ENCODE measurements at regions not wholly inside any gene's neighbourhood (a gene's known extent, or its start where the extent isn't known, plus 50 kb on each side); places are given as distances from the start of the nearest gene placed in this dataset.

- TF ChIP-seq CTCF (IDR thresholded peaks at IDR 0.05) (no peak), POLR2A (IDR thresholded peaks at IDR 0.05) (no peak)
Measured at GRCh38 chr12:85587158-85587557, 249.1 kb downstream of the RASSF9 start.
